Left hindlimb (tissue), 1 donor: ENCODE measurements at regions not wholly inside any gene's neighbourhood (a gene's known extent, or its start where the extent isn't known, plus 50 kb on each side); places are given as distances from the start of the nearest gene placed in this dataset.

Experiments used
- DNase-seq: peaks from one replicate; pipeline ENCODE4 v3.0.0-alpha.2; 2018

GRCh38 chr13:103759361-103759760 lies 693.1 kb upstream of the SLC10A2 start:
- peak; percentile 26 for DNase-seq

- DNase-seq, result no peak
These were observed 692.0 kb upstream of the SLC10A2 start for GRCh38 chr13:103758222-103758621.

GRCh38 chr13:103757361-103757760 lies 691.1 kb upstream of the SLC10A2 start:
- no peak for DNase-seq

GRCh38 chr13:103754783-103755182 lies 688.6 kb upstream of the SLC10A2 start:
- no peak for DNase-seq

GRCh38 chr13:103734837-103735236 lies 668.6 kb upstream of the SLC10A2 start:
- no peak for DNase-seq

- no peak for DNase-seq
These were observed 665.7 kb upstream of the SLC10A2 start for GRCh38 chr13:103731959-103732358.

GRCh38 chr13:103730407-103730806 lies 664.2 kb upstream of the SLC10A2 start:
- no peak for DNase-seq

GRCh38 chr13:103726808-103727207 lies 660.6 kb upstream of the SLC10A2 start:
- DNase-seq, result no peak

- no peak for DNase-seq
These were observed 650.5 kb upstream of the SLC10A2 start for GRCh38 chr13:103716718-103717117.

- no peak for DNase-seq
These were observed 649.1 kb upstream of the SLC10A2 start for GRCh38 chr13:103715335-103715734.

- no peak for DNase-seq
These were observed 637.0 kb upstream of the SLC10A2 start for GRCh38 chr13:103703246-103703645.

GRCh38 chr13:103698000-103698399 lies 631.8 kb upstream of the SLC10A2 start:
- no peak for DNase-seq

- DNase-seq, result no peak
These were observed 629.1 kb upstream of the SLC10A2 start for GRCh38 chr13:103695320-103695719.

GRCh38 chr13:103694471-103694870 lies 628.3 kb upstream of the SLC10A2 start:
- no peak for DNase-seq

- no peak for DNase-seq
These were observed 627.8 kb upstream of the SLC10A2 start for GRCh38 chr13:103694033-103694432.

- no peak for DNase-seq
These were observed 626.2 kb upstream of the SLC10A2 start for GRCh38 chr13:103692442-103692841.

GRCh38 chr13:103676329-103676728 lies 610.1 kb upstream of the SLC10A2 start:
- no peak for DNase-seq

GRCh38 chr13:103671547-103671946 lies 605.3 kb upstream of the SLC10A2 start:
- no peak for DNase-seq

GRCh38 chr13:103663996-103664395 lies 597.8 kb upstream of the SLC10A2 start:
- no peak for DNase-seq

- DNase-seq, result no peak
These were observed 590.1 kb upstream of the SLC10A2 start for GRCh38 chr13:103656311-103656710.

GRCh38 chr13:103640606-103641005 lies 574.4 kb upstream of the SLC10A2 start:
- DNase-seq, result no peak

GRCh38 chr13:103639326-103639725 lies 573.1 kb upstream of the SLC10A2 start:
- DNase-seq, result no peak

- DNase-seq, result no peak
These were observed 572.5 kb upstream of the SLC10A2 start for GRCh38 chr13:103638706-103639105.

- DNase-seq, result no peak
These were observed 567.8 kb upstream of the SLC10A2 start for GRCh38 chr13:103634066-103634465.

- DNase-seq, result no peak
These were observed 559.0 kb upstream of the SLC10A2 start for GRCh38 chr13:103625194-103625593.

- no peak for DNase-seq
These were observed 551.9 kb upstream of the SLC10A2 start for GRCh38 chr13:103618151-103618550.
